ENCODE measurements at regions not wholly inside any gene's neighbourhood (a gene's known extent, or its start where the extent isn't known, plus 50 kb on each side); places are given as distances from the start of the nearest gene placed in this dataset.

- no peak for DNase-seq (ENCODE audit: low read depth, low spot score)
- H3K4me3 ChIP-seq (ENCODE audit: low read length), result no peak overlapping the region
Observed at GRCh38 chr12:123100882-123101281, 50.0 kb downstream of the PITPNM2 start.

GRCh38 chr12:123100450-123100849 lies 50.4 kb downstream of the PITPNM2 start:
- H3K4me3 ChIP-seq (ENCODE audit: low read length), result no peak overlapping the region
- DNase-seq (ENCODE audit: low read depth, low spot score), result no peak

- DNase-seq (ENCODE audit: low read depth, low spot score), result no peak
- no peak overlapping the region for H3K4me3 ChIP-seq (ENCODE audit: low read length)
Observed at GRCh38 chr12:123099560-123100192, 51.2 kb downstream of the PITPNM2 start.

DNA sequence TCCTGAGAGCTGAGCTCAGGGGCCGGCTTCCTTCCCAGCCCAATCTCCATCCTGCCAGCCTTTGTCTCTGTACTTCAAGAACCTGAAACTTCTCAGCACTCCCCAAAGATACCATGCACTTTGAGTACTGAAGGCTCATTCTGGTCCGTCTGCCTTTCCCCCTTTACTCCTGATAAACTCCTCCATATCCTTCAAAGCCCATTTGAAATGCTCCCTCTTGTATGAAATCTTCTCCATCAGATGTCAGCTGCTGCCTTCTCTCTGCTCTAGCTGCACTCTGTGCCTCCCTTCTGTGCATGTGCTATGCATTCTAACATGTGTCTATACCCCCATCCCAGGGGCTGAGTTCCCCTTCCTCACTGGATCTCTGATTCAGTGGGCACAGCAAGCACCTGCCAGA lies 52.1 kb downstream of the PITPNM2 start:
- DNase-seq (ENCODE audit: low read depth, low spot score), result no peak

DNA sequence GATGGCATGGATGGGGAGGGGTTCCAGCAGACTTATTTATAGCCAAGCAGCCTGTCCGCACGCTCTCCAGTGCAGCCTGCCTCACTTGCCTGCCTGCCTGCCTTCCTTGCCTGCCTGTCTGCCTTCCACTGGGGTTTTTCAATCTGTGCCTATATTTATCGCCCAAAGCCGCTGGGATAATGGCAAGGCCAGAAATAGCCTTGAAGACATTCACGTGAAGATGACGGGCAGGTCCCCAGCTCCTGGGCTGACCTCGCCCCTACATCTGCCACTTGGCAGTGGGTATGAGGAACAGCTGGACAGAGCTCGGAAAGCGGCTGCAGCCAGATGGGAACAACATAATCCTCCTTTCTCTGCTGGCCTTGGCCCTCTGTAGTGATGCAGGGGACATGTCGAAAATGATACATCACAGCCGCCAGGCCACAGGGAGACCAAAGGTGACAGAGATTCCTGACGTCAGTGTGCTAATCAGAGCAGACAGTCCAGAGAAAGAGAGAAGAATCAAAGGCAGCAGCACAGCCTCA lies 53.3 kb downstream of the PITPNM2 start:
- DNase-seq (ENCODE audit: low read depth, low spot score), result no peak
- no peak overlapping the region for H3K4me3 ChIP-seq (ENCODE audit: low read length)

More for the DNA sequence above, 52.1 kb downstream of the PITPNM2 start:
- H3K4me3 ChIP-seq (ENCODE audit: low read length), result no peak overlapping the region

DNA sequence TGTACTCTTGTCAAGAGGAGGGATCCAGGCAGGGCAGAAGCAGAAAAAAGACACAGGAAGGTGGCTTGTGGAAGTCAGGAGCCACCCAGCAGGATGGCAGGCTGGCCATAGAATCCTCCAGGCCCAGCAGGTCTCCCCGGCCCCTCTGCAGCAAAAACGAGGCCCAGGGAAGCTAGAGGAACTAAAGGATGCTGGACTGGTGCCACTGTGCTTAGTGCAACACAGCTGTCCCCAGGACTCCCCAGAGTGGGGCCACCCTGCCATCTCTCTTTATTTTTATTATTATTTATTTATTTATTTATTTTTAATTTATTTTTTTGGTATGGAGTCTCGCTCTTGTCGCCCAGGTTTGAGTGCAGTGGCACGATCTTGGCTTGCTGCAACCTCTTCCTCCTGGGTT lies 54.1 kb downstream of the PITPNM2 start:
- no peak overlapping the region for H3K4me3 ChIP-seq (ENCODE audit: low read length)
- DNase-seq (ENCODE audit: low read depth, low spot score), result no peak

DNA sequence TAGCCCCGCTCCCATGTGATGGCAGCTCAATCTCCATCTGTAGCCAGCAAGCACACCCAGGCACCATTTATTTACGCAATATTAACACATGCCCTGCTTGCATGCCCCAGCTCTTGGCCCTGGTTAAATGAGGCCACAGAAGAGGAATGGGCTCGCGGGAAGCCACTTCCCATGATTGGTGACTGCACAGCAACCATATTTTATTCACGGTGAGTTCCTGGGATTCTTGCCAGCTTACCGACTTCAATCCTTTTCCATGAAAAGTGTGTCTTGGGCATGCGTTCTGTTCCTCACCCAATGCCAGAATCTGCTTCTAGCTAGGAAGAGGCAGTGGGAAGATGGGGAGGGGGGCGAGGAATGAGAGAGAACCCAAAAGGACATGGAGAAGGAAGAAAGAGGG lies 54.7 kb downstream of the PITPNM2 start:
- DNase-seq (ENCODE audit: low read depth, low spot score), result no peak
- H3K4me3 ChIP-seq (ENCODE audit: low read length), result no peak overlapping the region

GRCh38 chr12:123095078-123095881 lies 55.6 kb downstream of the PITPNM2 start:
- DNase-seq (ENCODE audit: low read depth, low spot score), result no peak
- no peak overlapping the region for H3K4me3 ChIP-seq (ENCODE audit: low read length)

DNA sequence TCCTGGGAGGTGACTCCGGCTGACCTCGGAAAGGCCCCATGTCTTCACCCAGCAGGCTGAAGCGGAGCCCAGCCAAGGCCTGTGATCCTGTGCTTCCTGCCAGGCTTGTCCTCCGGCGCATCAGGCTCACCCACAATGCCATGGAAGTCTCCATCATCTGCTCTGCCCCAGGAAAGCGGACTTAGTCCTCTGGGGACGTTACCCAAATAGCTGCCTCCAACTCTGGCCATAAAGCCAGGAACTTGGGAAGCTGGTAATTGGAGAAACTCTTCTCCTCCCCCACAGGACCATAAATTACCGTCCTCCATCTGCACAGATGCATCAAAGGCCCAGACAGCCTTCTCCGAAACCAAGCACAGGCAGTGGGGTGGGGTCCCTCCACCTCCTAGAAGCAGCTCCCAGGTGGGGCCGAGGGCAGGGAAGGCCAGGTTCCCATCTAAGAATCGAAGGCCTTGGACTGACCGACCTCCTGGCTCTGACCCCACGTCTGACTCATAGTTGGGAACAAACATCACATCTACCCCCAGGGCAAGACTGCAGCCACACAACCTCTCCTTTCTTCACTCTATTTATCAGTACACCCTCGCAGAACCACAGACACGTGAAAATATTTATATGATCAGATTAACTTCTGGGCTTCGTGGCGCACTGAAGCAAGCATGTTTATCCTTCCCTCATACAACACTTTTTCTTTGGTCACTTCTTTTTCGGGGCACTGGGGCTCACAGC lies 56.4 kb downstream of the PITPNM2 start:
- H3K4me3 ChIP-seq (ENCODE audit: low read length), result no peak overlapping the region
- DNase-seq (ENCODE audit: low read depth, low spot score), result no peak

DNA sequence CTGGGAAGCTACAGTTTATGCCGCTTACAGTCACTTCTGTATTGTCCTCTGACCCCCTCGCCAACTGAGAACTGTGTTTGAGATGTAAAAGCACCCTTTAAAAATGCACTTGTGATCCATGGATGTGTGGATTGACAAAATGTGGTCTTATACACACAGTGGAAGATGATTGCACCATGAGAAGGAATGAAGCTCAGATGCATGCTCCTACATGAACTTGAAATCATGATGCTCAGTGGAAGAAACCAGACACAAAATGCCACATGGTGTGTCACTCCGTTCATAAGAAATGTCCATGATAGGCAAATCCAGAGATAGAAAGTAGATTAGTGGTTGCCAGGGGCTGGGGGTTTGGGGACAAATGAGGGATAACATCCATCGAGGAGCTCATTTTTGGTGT lies 58.0 kb downstream of the PITPNM2 start:
- no peak overlapping the region for H3K4me3 ChIP-seq (ENCODE audit: low read length)
- no peak for DNase-seq (ENCODE audit: low read depth, low spot score)

- DNase-seq (ENCODE audit: low read depth, low spot score), result no peak
- H3K4me3 ChIP-seq (ENCODE audit: low read length), result no peak overlapping the region
Observed at GRCh38 chr12:123091230-123092150, 59.4 kb downstream of the PITPNM2 start.

DNA sequence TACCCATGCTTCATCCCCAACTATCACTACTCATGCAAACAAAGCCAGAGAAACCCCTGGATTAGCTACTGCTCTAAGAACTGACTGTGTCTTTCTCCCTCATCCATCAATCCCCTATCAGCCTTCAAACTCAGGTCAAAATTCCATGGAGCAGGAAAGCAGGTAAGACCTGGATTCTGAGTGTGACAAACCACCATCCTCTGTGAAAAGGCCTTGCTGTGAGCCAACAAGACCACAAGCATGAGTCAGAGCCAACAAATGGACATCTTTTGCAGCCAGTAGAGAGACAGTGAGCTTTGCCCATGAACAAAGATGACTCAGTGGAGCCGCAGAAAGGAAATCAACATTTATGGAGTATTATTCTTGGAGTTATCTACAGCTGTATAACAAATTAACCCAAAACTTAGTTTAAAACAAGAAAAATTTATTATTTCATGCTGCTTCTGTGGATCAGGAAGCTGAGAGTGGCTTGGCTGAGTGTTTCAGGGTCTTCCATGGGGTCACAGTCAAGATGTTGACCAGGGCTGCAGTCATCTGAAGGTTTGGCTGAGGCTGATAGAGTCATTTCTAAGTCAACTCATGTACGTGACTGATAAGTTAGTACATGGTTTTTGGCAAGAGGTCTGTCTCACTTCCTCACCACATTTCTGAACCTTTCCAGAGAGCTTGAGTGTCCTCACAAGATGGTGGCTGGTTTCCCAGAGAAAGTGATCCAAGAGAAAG lies 61.1 kb downstream of the PITPNM2 start:
- no peak for DNase-seq (ENCODE audit: low read depth, low spot score)
- H3K4me3 ChIP-seq (ENCODE audit: low read length), result no peak overlapping the region

- no peak for DNase-seq (ENCODE audit: low read depth, low spot score)
- H3K4me3 ChIP-seq (ENCODE audit: low read length), result no peak overlapping the region
Observed at GRCh38 chr12:123089140-123089539, 61.8 kb downstream of the PITPNM2 start.

GRCh38 chr12:123085730-123086487 lies 65.0 kb downstream of the PITPNM2 start:
- H3K4me3 ChIP-seq (ENCODE audit: low read length), result no peak overlapping the region

GRCh38 chr12:123085066-123085465 lies 65.8 kb downstream of the PITPNM2 start:
- no peak overlapping the region for H3K4me3 ChIP-seq (ENCODE audit: low read length)
- no peak for DNase-seq (ENCODE audit: low read depth, low spot score)

More at GRCh38 chr12:123085730-123086487, 65.0 kb downstream of the PITPNM2 start:
- no peak for DNase-seq (ENCODE audit: low read depth, low spot score)

GRCh38 chr12:123083661-123084571 lies 67.0 kb downstream of the PITPNM2 start:
- DNase-seq (ENCODE audit: low read depth, low spot score), result no peak
- H3K4me3 ChIP-seq (ENCODE audit: low read length), result no peak overlapping the region

DNA sequence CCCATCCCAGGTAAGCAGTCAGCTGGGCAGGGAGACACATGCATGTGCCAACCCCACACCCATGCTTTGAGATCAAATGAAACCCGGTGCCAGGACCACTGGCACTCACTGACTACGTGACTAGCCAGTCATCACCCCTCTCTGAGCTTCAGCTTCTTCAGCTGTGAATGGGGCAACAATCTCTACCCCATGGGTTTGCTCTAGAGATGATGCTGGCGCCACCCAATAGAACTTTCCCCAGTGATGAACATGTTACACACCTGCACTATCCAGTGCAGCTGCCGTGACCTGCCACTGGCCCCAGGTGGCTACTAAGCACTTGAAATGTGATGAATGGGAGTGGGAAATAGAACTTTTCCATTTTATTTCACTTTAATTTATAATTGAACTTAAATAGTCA lies 70.3 kb downstream of the PITPNM2 start:
- H3K4me3 ChIP-seq (ENCODE audit: low read length), result no peak overlapping the region
- DNase-seq (ENCODE audit: low read depth, low spot score), result no peak
